ENCODE measurements at regions not wholly inside any gene's neighbourhood (a gene's known extent, or its start where the extent isn't known, plus 50 kb on each side); places are given as distances from the start of the nearest gene placed in this dataset.

GRCh38 chr4:63784822-63785221, 624.4 kb downstream of the TECRL start:
- TF ChIP-seq CTCF (IDR thresholded peaks at IDR 0.05) (no peak), POLR2A (IDR thresholded peaks at IDR 0.05) (no peak)

Measured in Peyer's patch (tissue), 4 donors.